Activated CD8-positive, alpha-beta memory T cell treated with anti-CD3 and anti-CD28 coated beads, Interleukin-2, amount 10 ng/mL, durations not matched to agents 7 days and 5 days (primary cell): ENCODE measurements at regions not wholly inside any gene's neighbourhood (a gene's known extent, or its start where the extent isn't known, plus 50 kb on each side); places are given as distances from the start of the nearest gene placed in this dataset.

Experiments used
- ATAC-seq: fragments of 150-1000 bp; cut with Tn5 transposase; one replicate; pipeline ENCODE4 v1.10.0; 2021; ENCODE audit warnings: moderate library complexity
- CTCF ChIA-PET: fragments of 350-600 bp; sonication (Branson Sonifier 250); formaldehyde crosslinking; loops from one replicate; lab custom pipeline; 2021; ENCODE audit warnings: antibody characterized with exemption; lab: Charles Lee
- DNase-seq: peaks from one replicate; pipeline ENCODE4 v3.0.0-alpha.2; 2020
- H3K27ac Mint-ChIP-seq: one replicate; pipeline ENCODE4 v1.8.0; 2021; ENCODE audit warnings: mild to moderate bottlenecking, mixed read lengths
- H3K27me3 Mint-ChIP-seq: one replicate; pipeline ENCODE4 v1.8.0; 2021; ENCODE audit warnings: mixed read lengths
- H3K36me3 Mint-ChIP-seq: one replicate; pipeline ENCODE4 v1.8.0; 2021; ENCODE audit warnings: mild to moderate bottlenecking, mixed read lengths
- H3K4me1 Mint-ChIP-seq: one replicate; pipeline ENCODE4 v1.8.0; 2021; ENCODE audit warnings: mixed read lengths
- H3K4me3 Mint-ChIP-seq: one replicate; pipeline ENCODE4 v1.8.0; 2021; ENCODE audit warnings: mild to moderate bottlenecking, moderate library complexity, mixed read lengths
- H3K9me3 Mint-ChIP-seq: one replicate; pipeline ENCODE4 v1.8.0; 2022; ENCODE audit warnings: low read depth, mixed read lengths

- CTCF ChIA-PET = interaction anchor here (0.8 kb wide), 1 partner anchor 19 kb away, joined by 3 read pairs; no protein-coding TSS in a partner anchor
- Mint-ChIP-seq H3K27ac (peak overlapping the region; percentile 99), H3K4me3 (no peak overlapping the region)
These were observed 70.5 kb upstream of the SP4 start for GRCh38 chr7:21357151-21358097.

GRCh38 chr7:21358648-21359047 is 69.2 kb upstream of the SP4 start:
- Mint-ChIP-seq H3K9me3 (peaks cover 3% of the 10 kb centered on the region), H3K27ac (peak overlapping the region; percentile 76), H3K4me3 (no peak overlapping the region), H3K27me3 (no peaks in the 10 kb centered on the region), H3K4me1 (peaks cover 86% of the 10 kb centered on the region), H3K36me3 (peaks cover 39% of the 10 kb centered on the region)
- ATAC-seq = no peak
- no peak for DNase-seq
- CTCF ChIA-PET = interaction anchor here (1.4 kb wide), 1 partner anchor 13 kb away, joined by 4 read pairs; no protein-coding TSS in a partner anchor

More at GRCh38 chr7:21357151-21358097, 70.5 kb upstream of the SP4 start:
- H3K9me3 Mint-ChIP-seq = peaks cover 3% of the 10 kb centered on the region
- peaks cover 95% of the 10 kb centered on the region for H3K4me1 Mint-ChIP-seq
- no peak for DNase-seq
- peaks cover 37% of the 10 kb centered on the region for H3K36me3 Mint-ChIP-seq
- no peaks in the 10 kb centered on the region for H3K27me3 Mint-ChIP-seq
- no peak for ATAC-seq

GRCh38 chr7:21359163-21359562 is 68.7 kb upstream of the SP4 start:
- no peaks in the 10 kb centered on the region for H3K27me3 Mint-ChIP-seq
- peaks cover 3% of the 10 kb centered on the region for H3K9me3 Mint-ChIP-seq
- CTCF ChIA-PET = interaction anchor here (1.4 kb wide), 1 partner anchor 12 kb away, joined by 4 read pairs; no protein-coding TSS in a partner anchor
- H3K27ac Mint-ChIP-seq = peak overlapping the region; percentile 76
- ATAC-seq (no peak), DNase-seq (no peak)
- H3K4me1 Mint-ChIP-seq = peaks cover 84% of the 10 kb centered on the region
- peaks cover 42% of the 10 kb centered on the region for H3K36me3 Mint-ChIP-seq
- no peak overlapping the region for H3K4me3 Mint-ChIP-seq

DNA sequence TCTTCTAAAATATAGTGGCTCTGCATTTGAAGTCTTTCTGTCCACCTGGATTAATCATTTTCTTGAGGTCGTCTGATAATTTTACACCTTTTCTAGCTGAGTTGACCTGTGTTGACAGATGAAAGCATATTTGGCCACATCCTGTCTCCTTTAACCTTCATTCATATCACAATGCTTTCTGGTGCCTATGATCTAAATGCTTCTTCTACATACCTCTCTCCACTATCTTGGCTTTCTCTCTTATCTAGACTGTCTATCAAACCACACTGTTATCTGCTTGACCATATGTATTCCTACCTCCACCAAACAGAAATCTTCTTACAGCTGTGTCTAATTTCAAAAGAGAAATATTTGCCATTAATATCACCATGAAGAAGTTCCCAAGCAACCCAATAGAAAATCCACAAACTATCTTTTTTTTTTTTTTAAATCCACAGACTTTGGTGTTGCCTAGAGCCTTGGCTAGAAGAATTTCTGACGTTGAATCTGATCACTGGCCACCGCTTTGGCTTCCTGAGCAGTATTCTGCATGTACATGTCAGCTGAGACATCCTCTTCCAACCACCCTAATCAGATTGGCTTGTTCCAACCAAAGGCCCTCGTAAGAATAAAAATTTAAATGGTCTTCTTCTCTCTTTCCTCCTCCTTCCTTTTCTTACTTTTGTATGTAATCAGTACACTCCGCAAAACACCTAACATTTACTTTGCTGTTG is 66.3 kb upstream of the SP4 start:
- Mint-ChIP-seq H3K4me3 (no peak overlapping the region), H3K36me3 (peaks cover 51% of the 10 kb centered on the region), H3K9me3 (peaks cover 3% of the 10 kb centered on the region), H3K27me3 (no peaks in the 10 kb centered on the region), H3K4me1 (peaks cover 84% of the 10 kb centered on the region), H3K27ac (peak overlapping the region; percentile 82)
- DNase-seq (no peak), ATAC-seq (peak; percentile 52)
- CTCF ChIA-PET = interaction anchor here (0.9 to 2.7 kb wide), 4 partner anchors 16 to 105 kb away, joined by 3 to 7 read pairs (median 4); no protein-coding TSS in a partner anchor

DNA sequence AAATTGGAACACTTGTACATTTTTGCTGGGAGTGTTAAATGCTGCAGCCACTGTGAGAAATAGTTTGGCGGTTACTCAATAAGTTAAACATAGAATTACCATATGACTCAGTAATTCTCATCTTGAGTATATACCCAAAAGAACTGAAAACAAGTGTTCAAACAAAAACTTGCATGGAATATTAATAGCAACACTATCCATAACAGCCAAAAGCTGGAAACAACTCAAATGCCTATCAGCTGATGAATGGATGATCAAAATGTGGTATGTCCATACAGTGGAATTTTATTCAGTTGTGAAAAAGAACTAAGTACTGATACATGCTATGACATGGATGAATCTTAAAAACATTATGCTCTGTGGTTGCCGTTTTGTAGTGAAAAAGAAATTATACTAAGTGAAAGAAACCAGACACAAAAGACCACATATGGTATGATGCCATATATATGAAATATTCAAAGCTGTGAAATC is 63.0 kb upstream of the SP4 start:
- no peaks in the 10 kb centered on the region for H3K27me3 Mint-ChIP-seq
- CTCF ChIA-PET = interaction anchor here (0.7 to 2.9 kb wide), 6 partner anchors 10 to 108 kb away, joined by 3 to 10 read pairs (median 4); no protein-coding TSS in a partner anchor
- DNase-seq (no peak), ATAC-seq (peak; percentile 71)
- H3K27ac Mint-ChIP-seq = peak overlapping the region; percentile 74
- peaks cover 7% of the 10 kb centered on the region for H3K9me3 Mint-ChIP-seq
- H3K4me1 Mint-ChIP-seq = peaks cover 66% of the 10 kb centered on the region
- H3K4me3 Mint-ChIP-seq = peak overlapping the region; percentile 13
- peaks cover 46% of the 10 kb centered on the region for H3K36me3 Mint-ChIP-seq

- ATAC-seq = peak; percentile 21
- Mint-ChIP-seq H3K27me3 (no peaks in the 10 kb centered on the region), H3K27ac (peak overlapping the region; percentile 74), H3K4me1 (peaks cover 62% of the 10 kb centered on the region), H3K4me3 (peak overlapping the region; percentile 0), H3K9me3 (peaks cover 7% of the 10 kb centered on the region), H3K36me3 (peaks cover 40% of the 10 kb centered on the region)
- CTCF ChIA-PET = interaction anchor here (2.9 kb wide), 1 partner anchor 11 kb away, joined by 10 read pairs; no protein-coding TSS in a partner anchor
- DNase-seq = no peak
These were observed 61.8 kb upstream of the SP4 start for GRCh38 chr7:21365866-21366624.

DNA sequence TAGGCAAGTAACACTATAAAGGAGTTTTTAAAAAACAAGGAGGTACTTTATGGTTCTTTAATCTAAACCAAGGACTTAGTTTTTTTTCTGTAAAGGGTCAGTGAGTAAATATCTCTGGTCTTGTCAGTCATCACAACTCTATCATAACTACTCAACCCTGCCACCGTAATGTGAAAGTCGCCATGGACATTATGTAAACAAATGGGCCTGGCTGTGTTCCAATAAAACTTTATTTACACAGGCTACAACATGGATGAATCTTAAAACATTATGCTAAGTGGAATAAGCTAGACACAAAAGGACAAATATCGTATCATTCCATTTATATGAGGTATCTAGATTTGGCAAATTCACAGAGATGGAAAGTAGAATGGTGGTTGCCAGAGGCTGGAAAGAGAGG is 60.8 kb upstream of the SP4 start:
- DNase-seq (no peak), ATAC-seq (no peak)
- H3K4me3 Mint-ChIP-seq = no peak overlapping the region
- CTCF ChIA-PET = no interaction called here
- no peaks in the 10 kb centered on the region for H3K27me3 Mint-ChIP-seq
- peaks cover 35% of the 10 kb centered on the region for H3K36me3 Mint-ChIP-seq
- H3K27ac Mint-ChIP-seq = peak overlapping the region; percentile 74
- H3K9me3 Mint-ChIP-seq = peaks cover 5% of the 10 kb centered on the region
- H3K4me1 Mint-ChIP-seq = peaks cover 57% of the 10 kb centered on the region

DNA sequence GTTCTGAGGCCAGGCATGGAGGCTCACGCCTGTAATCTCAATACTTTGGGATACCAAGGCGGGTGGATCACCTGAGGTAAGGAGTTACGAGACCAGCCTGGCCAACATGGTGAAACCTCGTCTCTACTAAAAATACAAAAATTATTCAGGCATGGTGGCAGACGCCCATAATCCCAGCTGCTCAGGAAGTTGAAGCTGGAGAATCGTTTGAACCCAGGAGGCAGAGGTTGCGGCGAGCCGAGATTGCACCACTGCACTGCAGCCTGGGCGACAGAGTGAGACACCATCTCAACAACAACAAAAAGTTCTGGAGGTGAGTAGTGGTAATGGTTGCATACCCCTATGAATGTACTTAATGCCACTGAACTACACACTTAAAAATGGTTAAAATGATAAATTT is 60.3 kb upstream of the SP4 start:
- peaks cover 5% of the 10 kb centered on the region for H3K9me3 Mint-ChIP-seq

GRCh38 chr7:21368317-21368716 is 59.6 kb upstream of the SP4 start:
- CTCF ChIA-PET = interaction anchor here (0.6 kb wide), 1 partner anchor 34 kb away, joined by 3 read pairs; no protein-coding TSS in a partner anchor
- no peak overlapping the region for H3K27ac Mint-ChIP-seq
- peaks cover 52% of the 10 kb centered on the region for H3K4me1 Mint-ChIP-seq
- no peaks in the 10 kb centered on the region for H3K27me3 Mint-ChIP-seq
- DNase-seq (no peak), ATAC-seq (no peak)
- peaks cover 5% of the 10 kb centered on the region for H3K9me3 Mint-ChIP-seq
- H3K36me3 Mint-ChIP-seq = peaks cover 36% of the 10 kb centered on the region
- H3K4me3 Mint-ChIP-seq = no peak overlapping the region

More for the DNA sequence above, 60.3 kb upstream of the SP4 start:
- no peak overlapping the region for H3K4me3 Mint-ChIP-seq
- H3K27me3 Mint-ChIP-seq = no peaks in the 10 kb centered on the region
- H3K27ac Mint-ChIP-seq = no peak overlapping the region
- H3K36me3 Mint-ChIP-seq = peaks cover 34% of the 10 kb centered on the region
- H3K4me1 Mint-ChIP-seq = peaks cover 54% of the 10 kb centered on the region
- no peak for DNase-seq
- CTCF ChIA-PET = no interaction called here
- no peak for ATAC-seq

- no peaks in the 10 kb centered on the region for H3K27me3 Mint-ChIP-seq
- peaks cover 30% of the 10 kb centered on the region for H3K36me3 Mint-ChIP-seq
- H3K9me3 Mint-ChIP-seq = peaks cover 5% of the 10 kb centered on the region
- H3K4me3 Mint-ChIP-seq = no peak overlapping the region
- H3K27ac Mint-ChIP-seq = peak overlapping the region; percentile 11
- DNase-seq (no peak), ATAC-seq (peak; percentile 33)
- CTCF ChIA-PET = interaction anchor here (1.2 to 1.9 kb wide), 3 partner anchors 12 to 57 kb away, joined by 4 to 7 read pairs (median 4); partner anchors contain the start of gene SP4
- peaks cover 36% of the 10 kb centered on the region for H3K4me1 Mint-ChIP-seq
These were observed 57.5 kb upstream of the SP4 start for GRCh38 chr7:21370283-21370982.

DNA sequence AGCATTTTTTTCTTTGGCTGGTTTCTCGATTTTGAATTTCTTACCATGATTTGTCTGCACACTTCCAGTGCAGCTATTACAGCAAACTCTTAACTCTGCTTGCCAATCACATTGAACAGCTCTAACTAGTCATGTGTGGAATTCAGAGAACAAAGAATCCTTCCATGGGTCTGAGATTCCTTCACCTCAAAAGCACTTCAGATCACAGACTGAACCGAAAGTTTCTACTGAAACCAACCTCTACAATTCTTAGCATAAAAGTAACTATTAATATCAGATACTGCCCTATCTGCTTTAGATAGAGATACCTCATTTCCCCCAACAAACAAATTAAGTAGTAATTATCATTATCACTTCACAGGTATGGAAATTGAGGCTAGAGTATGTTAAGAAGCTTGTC is 56.5 kb upstream of the SP4 start:
- ATAC-seq = no peak
- H3K9me3 Mint-ChIP-seq = peaks cover 7% of the 10 kb centered on the region
- H3K27ac Mint-ChIP-seq = peak overlapping the region; percentile 4
- H3K4me3 Mint-ChIP-seq = peak overlapping the region; percentile 3
- DNase-seq = no peak
- peaks cover 26% of the 10 kb centered on the region for H3K4me1 Mint-ChIP-seq
- H3K27me3 Mint-ChIP-seq = no peaks in the 10 kb centered on the region
- CTCF ChIA-PET = interaction anchor here (1.2 to 1.9 kb wide), 3 partner anchors 12 to 56 kb away, joined by 4 to 7 read pairs (median 4); partner anchors contain the start of gene SP4
- peaks cover 24% of the 10 kb centered on the region for H3K36me3 Mint-ChIP-seq

- DNase-seq = no peak
- H3K36me3 Mint-ChIP-seq = peaks cover 24% of the 10 kb centered on the region
- H3K4me3 Mint-ChIP-seq = no peak overlapping the region
- peaks cover 12% of the 10 kb centered on the region for H3K9me3 Mint-ChIP-seq
- CTCF ChIA-PET = no interaction called here
- peaks cover 14% of the 10 kb centered on the region for H3K4me1 Mint-ChIP-seq
- ATAC-seq = no peak
- H3K27me3 Mint-ChIP-seq = no peaks in the 10 kb centered on the region
- H3K27ac Mint-ChIP-seq = no peak overlapping the region
These were observed 54.9 kb upstream of the SP4 start for GRCh38 chr7:21373031-21373430.
